Neutrophil (primary cell): ENCODE measurements at regions not wholly inside any gene's neighbourhood (a gene's known extent, or its start where the extent isn't known, plus 50 kb on each side); places are given as distances from the start of the nearest gene placed in this dataset.

ENCODE experiments used
- H3K27ac ChIP-seq: fragments of 200-600 bp; sonication (generic); 2 replicates; pipeline ENCODE4 v1.5.1; 2016; ENCODE audit warnings: mild to moderate bottlenecking, moderate library complexity
- H3K27me3 ChIP-seq: fragments of 200-600 bp; sonication (generic); 2 replicates; pipeline ENCODE4 v1.6.0; 2016; ENCODE audit warnings: mild to moderate bottlenecking
- H3K36me3 ChIP-seq: fragments of 200-600 bp; sonication (generic); 2 replicates; pipeline ENCODE4 v1.5.1; 2017
- H3K4me1 ChIP-seq, 2 experiments: fragments of 200-600 bp in 1 of 2; sonication (generic) in 1 of 2; 1 replicate in 1 of 2; 2 replicates in 1 of 2; pipeline versions ENCODE4 v1.5.1 to v1.6.1; 2013 to 2016; ENCODE audit warnings: low read depth in 1 of 2, low read length in 1 of 2, mild to moderate bottlenecking in 1 of 2, moderate library complexity in 1 of 2; ENCODE audit not compliant: control insufficient read depth in 1 of 2, insufficient read depth in 1 of 2
- H3K4me3 ChIP-seq, 2 experiments: fragments of 200-600 bp in 1 of 2; sonication (generic) in 1 of 2; 1 replicate in 1 of 2; 2 replicates in 1 of 2; pipeline ENCODE4 v1.5.1; 2013 to 2016; ENCODE audit warnings: low read depth in 1 of 2, low read length in 1 of 2, mild to moderate bottlenecking in 1 of 2, moderate library complexity in 1 of 2
- H3K9me3 ChIP-seq: fragments of 200-600 bp; sonication (generic); 2 replicates; pipeline ENCODE4 v1.5.1; 2016
- TF ChIP-seq, protein P1 (sequence below): fragments of 200-600 bp; sonication (generic); IDR thresholded peaks from 2 replicates; pipeline ENCODE4 v1.5.1; 2016; ENCODE audit warnings: antibody characterized with exemption

DNA sequence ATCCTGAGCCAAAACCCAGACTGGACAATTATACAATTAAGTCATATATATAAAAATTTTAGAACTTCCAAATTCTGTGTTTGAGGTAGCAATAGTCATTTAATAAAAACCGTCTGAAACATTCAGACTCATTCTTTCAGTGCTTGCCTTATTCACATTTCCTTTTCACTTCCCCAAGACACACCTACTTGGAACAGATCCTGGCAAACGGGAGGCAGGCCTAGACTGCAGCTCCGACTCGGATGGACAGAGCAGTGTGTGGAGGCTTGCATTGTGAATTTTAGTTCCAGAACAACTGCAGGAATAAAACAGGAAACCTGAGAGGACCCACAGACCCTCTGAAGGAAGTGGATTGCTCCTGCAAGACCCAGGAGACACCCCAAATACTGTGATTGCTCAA is 341.4 kb downstream of the CNTN3 start:
- H3K36me3 ChIP-seq: no peaks in the 10 kb centered on the region
- H3K4me1 ChIP-seq: no peaks in the 10 kb centered on the region
- H3K4me3 ChIP-seq: no peak overlapping the region
- H3K9me3 ChIP-seq: no peaks in the 10 kb centered on the region
- no peaks in the 10 kb centered on the region for H3K27me3 ChIP-seq
- no peak overlapping the region for H3K27ac ChIP-seq
- TF ChIP-seq, protein P1, sequence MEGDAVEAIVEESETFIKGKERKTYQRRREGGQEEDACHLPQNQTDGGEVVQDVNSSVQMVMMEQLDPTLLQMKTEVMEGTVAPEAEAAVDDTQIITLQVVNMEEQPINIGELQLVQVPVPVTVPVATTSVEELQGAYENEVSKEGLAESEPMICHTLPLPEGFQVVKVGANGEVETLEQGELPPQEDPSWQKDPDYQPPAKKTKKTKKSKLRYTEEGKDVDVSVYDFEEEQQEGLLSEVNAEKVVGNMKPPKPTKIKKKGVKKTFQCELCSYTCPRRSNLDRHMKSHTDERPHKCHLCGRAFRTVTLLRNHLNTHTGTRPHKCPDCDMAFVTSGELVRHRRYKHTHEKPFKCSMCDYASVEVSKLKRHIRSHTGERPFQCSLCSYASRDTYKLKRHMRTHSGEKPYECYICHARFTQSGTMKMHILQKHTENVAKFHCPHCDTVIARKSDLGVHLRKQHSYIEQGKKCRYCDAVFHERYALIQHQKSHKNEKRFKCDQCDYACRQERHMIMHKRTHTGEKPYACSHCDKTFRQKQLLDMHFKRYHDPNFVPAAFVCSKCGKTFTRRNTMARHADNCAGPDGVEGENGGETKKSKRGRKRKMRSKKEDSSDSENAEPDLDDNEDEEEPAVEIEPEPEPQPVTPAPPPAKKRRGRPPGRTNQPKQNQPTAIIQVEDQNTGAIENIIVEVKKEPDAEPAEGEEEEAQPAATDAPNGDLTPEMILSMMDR: no peak

DNA sequence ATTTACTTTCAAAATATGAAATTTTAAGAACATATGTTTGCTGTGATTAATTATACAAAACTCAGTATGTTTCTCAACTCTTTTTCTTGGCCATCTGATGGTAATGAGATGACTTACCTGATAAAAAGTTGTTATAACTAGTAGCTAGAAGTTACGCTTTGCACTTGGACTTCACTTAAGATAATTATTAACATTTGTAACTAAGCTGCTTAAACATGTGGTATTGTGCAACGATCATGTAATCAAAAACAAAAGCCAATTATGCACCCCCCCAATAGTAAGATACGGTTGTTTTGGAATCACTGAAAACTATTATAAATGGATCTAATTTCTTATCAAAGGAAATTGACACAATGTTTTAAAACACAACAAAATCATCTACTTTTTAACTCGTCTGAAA is 342.9 kb downstream of the CNTN3 start:
- no peak overlapping the region for H3K27ac ChIP-seq
- no peaks in the 10 kb centered on the region for H3K27me3 ChIP-seq
- H3K36me3 ChIP-seq: no peaks in the 10 kb centered on the region
- no peaks in the 10 kb centered on the region for H3K9me3 ChIP-seq
- TF ChIP-seq, protein P1: no peak
- H3K4me3 ChIP-seq: no peak overlapping the region
- H3K4me1 ChIP-seq: no peaks in the 10 kb centered on the region

DNA sequence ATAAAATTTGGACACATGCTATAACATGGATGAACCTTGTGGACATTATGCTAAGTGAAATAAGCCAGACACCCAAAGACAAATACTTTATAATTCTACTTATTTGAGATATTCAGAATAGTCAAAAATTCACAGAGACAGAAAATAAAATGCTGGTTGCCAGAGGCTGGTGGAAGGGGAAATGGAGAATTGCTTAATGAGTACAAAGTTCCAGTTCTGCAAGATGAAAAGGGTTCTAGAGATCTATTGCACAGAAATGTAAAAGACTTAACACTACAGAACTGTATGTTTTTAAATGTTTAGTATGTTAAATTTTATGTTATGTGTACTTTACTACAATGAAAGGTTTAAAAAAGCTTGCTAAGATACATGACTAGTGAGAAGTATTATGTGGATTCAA is 344.8 kb downstream of the CNTN3 start:
- Histone ChIP-seq H3K27me3 (no peaks in the 10 kb centered on the region), H3K4me3 (no peak overlapping the region), H3K27ac (no peak overlapping the region), H3K4me1 (no peaks in the 10 kb centered on the region), H3K9me3 (no peaks in the 10 kb centered on the region), H3K36me3 (no peaks in the 10 kb centered on the region)
- TF ChIP-seq, protein P1: no peak

DNA sequence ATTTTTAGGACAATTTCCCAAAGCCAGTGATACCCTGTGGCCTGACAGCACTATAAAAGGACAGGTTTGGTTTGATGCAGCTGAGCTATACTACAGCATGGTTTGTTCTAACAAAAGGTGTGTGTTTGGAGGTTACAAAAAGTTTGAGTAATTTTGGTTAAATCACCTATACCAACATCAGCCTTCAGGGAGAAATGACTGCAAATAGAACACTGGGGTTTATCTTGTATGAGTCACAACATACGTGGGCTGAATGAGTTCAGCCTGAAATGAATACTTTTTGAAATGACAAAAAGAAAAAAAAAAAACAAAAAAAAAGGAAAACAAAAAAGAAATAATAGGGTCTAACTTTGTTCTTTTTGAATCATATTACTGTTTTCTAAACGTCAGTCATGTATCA is 345.7 kb downstream of the CNTN3 start:
- TF ChIP-seq, protein P1: no peak
- Histone ChIP-seq H3K27ac (no peak overlapping the region), H3K9me3 (no peaks in the 10 kb centered on the region), H3K36me3 (no peaks in the 10 kb centered on the region), H3K27me3 (no peaks in the 10 kb centered on the region), H3K4me3 (no peak overlapping the region), H3K4me1 (no peaks in the 10 kb centered on the region)

DNA sequence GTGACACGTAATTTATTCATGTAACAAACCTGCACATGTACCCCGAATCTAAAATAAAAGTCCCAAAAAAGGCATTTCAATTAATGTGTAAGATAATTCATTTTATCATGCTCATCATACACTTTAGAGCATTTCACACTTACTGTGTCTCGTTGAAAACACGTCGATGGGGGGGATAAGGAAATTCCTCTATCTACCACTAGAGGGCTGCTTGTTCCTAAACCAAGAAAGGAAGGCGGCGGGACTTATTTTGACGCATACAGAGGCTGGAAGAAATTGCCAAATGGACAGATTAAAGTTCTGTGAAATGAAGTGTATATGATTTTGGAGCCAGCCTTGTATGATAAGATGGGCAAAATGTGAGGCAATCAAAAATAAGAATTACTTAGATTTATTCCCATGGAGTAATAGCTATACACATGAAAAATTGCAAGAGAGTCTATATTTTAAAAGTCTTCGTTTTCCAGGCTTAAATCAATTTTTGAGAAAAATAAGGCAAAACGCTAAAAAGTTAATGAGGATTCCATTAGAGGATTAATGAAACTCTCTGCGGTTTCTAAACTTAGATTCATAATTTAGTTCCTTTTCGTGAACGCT is 346.8 kb downstream of the CNTN3 start:
- Histone ChIP-seq H3K36me3 (no peaks in the 10 kb centered on the region), H3K4me3 (no peak overlapping the region), H3K9me3 (no peaks in the 10 kb centered on the region), H3K27me3 (no peaks in the 10 kb centered on the region), H3K27ac (no peak overlapping the region), H3K4me1 (no peaks in the 10 kb centered on the region)
- TF ChIP-seq, protein P1: no peak

DNA sequence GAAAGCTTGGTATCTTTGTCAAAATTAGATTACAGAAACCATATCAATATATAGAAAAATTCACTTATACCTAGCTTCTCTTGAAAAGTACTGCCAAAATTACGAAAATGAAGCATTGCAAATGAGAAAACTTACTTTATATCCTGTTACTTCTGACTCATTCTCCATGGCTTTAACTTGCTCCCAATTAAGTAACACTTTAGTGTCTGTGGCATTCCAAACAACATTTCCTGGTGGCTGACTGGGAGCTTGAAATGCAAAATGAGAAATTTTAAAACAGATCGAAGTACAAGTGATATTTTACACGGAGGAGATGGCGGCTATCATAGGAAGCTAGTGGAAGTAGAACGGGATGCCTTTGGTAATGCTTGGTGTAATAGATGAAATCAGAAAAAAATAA is 347.3 kb downstream of the CNTN3 start:
- Histone ChIP-seq H3K27me3 (no peaks in the 10 kb centered on the region), H3K9me3 (no peaks in the 10 kb centered on the region), H3K36me3 (no peaks in the 10 kb centered on the region), H3K27ac (no peak overlapping the region), H3K4me1 (no peaks in the 10 kb centered on the region), H3K4me3 (no peak overlapping the region)
- TF ChIP-seq, protein P1: no peak
